K562 (cell line): ENCODE measurements at regions not wholly inside any gene's neighbourhood (a gene's known extent, or its start where the extent isn't known, plus 50 kb on each side); places are given as distances from the start of the nearest gene placed in this dataset.

ENCODE experiments used
- CHD7 ChIP-seq: fragments of 200-600 bp; sonication (generic); IDR thresholded peaks from one replicate; pipeline ENCODE4 v1.6.1; 2012; ENCODE audit warnings: mild to moderate bottlenecking, low read depth, low read length, inconsistent platforms
- NCOR1 ChIP-seq: fragments of 450-650 bp; IDR thresholded peaks from 2 replicates; pipeline ENCODE4 v1.6.1; 2016; ENCODE audit warnings: mild to moderate bottlenecking, moderate library complexity
- PHB2 ChIP-seq: fragments of 450-650 bp; IDR thresholded peaks from 2 replicates; pipeline ENCODE4 v1.6.1; 2017; ENCODE audit warnings: low read depth
- POLR2B ChIP-seq: fragments of 450-650 bp; IDR thresholded peaks from 2 replicates; pipeline ENCODE4 v1.6.1; 2018; ENCODE audit warnings: low read depth; ENCODE audit not compliant: partially characterized antibody
- TAF1 ChIP-seq: IDR thresholded peaks from 2 replicates; pipeline ENCODE4 v1.6.1; 2011; ENCODE audit warnings: mild to moderate bottlenecking, low read length, moderate library complexity; ENCODE audit not compliant: insufficient read depth, control insufficient read depth, severe bottlenecking; ENCODE audit errors: extremely low read depth
- ZNF23 ChIP-seq: fragments of 250-450 bp; sonication (Bioruptor Pico); IDR thresholded peaks from 2 replicates; pipeline ENCODE4 v1.4.0; 2020; ENCODE audit warnings: mild to moderate bottlenecking
- TF ChIP-seq, protein P1 (sequence below): fragments of 250-450 bp; sonication (Bioruptor Pico); IDR thresholded peaks from 2 replicates; pipeline ENCODE4 v1.8.0; 2021; ENCODE audit warnings: borderline replicate concordance, mild to moderate bottlenecking, moderate library complexity; ENCODE audit not compliant: poor library complexity, severe bottlenecking
- TF ChIP-seq, protein P2 (sequence below): IDR thresholded peaks from 3 replicates; pipeline ENCODE4 v1.6.1; 2011; ENCODE audit warnings: borderline replicate concordance, mild to moderate bottlenecking; ENCODE audit not compliant: insufficient read length, insufficient read depth

DNA sequence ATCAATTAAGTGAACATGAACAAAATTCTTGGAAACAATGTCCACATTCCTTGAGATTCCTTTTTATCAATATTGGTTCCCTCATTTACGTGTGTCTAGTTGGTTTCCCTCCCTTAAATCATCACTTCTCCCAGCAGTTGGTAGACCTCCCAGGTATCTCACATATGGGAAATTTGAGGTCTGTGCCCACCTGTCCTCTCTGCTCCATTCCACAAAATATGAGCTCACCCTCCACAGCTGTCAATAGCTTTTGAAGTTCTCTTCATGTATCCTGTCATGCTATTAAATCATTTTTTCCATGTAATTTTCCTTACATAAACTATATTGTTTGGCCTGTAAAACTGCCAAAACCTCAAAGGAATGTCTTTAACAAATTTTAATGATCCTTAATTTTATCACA is 992.2 kb upstream of the ACVR2A start (continued):
- TF ChIP-seq, protein P1, sequence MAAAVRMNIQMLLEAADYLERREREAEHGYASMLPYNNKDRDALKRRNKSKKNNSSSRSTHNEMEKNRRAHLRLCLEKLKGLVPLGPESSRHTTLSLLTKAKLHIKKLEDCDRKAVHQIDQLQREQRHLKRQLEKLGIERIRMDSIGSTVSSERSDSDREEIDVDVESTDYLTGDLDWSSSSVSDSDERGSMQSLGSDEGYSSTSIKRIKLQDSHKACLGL (CRISPR knock-in tag), result no peak
- TF ChIP-seq CHD7 (no peak), ZNF23 (CRISPR knock-in tag) (no peak), POLR2B (no peak), TAF1 (no peak), NCOR1 (no peak), PHB2 (no peak)
- TF ChIP-seq, protein P2, sequence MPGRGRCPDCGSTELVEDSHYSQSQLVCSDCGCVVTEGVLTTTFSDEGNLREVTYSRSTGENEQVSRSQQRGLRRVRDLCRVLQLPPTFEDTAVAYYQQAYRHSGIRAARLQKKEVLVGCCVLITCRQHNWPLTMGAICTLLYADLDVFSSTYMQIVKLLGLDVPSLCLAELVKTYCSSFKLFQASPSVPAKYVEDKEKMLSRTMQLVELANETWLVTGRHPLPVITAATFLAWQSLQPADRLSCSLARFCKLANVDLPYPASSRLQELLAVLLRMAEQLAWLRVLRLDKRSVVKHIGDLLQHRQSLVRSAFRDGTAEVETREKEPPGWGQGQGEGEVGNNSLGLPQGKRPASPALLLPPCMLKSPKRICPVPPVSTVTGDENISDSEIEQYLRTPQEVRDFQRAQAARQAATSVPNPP, result no peak
